ENCODE measurements at regions not wholly inside any gene's neighbourhood (a gene's known extent, or its start where the extent isn't known, plus 50 kb on each side); places are given as distances from the start of the nearest gene placed in this dataset.
"Not testable (repeated sequence)": the region's sequence is repeated elsewhere in the genome, so short reads cannot be mapped to it uniquely, and the experiment has no call there.

DNA sequence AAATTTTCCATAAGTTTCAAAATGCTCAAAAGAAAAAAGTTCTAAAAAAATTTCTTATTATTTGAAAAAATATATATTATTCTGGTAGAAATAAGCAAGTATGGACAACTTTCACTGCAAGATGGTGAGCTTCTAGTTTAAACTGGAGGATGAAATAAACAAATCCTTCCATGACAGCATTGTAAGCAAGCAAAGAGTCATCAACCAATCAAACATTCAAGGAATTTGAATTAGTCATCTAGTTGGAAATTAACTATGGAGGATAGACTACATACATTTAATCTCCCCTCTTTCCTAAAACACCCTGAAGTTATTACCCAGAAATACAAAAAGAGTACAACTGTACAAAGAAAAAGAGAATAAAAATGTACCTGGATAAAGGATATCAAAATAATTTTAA lies 51.0 kb upstream of the IRX5 start:
- H3K36me3 Mint-ChIP-seq (ENCODE audit: low read depth): no peaks in the 10 kb centered on the region
- peaks cover 10% of the 10 kb centered on the region for H3K9me3 Mint-ChIP-seq
- no peaks in the 10 kb centered on the region for H3K4me1 Mint-ChIP-seq
- no peak overlapping the region for H3K4me3 Mint-ChIP-seq
- TF ChIP-seq, protein P1, sequence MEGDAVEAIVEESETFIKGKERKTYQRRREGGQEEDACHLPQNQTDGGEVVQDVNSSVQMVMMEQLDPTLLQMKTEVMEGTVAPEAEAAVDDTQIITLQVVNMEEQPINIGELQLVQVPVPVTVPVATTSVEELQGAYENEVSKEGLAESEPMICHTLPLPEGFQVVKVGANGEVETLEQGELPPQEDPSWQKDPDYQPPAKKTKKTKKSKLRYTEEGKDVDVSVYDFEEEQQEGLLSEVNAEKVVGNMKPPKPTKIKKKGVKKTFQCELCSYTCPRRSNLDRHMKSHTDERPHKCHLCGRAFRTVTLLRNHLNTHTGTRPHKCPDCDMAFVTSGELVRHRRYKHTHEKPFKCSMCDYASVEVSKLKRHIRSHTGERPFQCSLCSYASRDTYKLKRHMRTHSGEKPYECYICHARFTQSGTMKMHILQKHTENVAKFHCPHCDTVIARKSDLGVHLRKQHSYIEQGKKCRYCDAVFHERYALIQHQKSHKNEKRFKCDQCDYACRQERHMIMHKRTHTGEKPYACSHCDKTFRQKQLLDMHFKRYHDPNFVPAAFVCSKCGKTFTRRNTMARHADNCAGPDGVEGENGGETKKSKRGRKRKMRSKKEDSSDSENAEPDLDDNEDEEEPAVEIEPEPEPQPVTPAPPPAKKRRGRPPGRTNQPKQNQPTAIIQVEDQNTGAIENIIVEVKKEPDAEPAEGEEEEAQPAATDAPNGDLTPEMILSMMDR (IDR thresholded peaks at IDR 0.05; ENCODE audit: unreplicated experiment in 3 of 3): no peak
- H3K27ac Mint-ChIP-seq: no peak overlapping the region
- no peaks in the 10 kb centered on the region for H3K27me3 Mint-ChIP-seq (ENCODE audit: low read depth)

DNA sequence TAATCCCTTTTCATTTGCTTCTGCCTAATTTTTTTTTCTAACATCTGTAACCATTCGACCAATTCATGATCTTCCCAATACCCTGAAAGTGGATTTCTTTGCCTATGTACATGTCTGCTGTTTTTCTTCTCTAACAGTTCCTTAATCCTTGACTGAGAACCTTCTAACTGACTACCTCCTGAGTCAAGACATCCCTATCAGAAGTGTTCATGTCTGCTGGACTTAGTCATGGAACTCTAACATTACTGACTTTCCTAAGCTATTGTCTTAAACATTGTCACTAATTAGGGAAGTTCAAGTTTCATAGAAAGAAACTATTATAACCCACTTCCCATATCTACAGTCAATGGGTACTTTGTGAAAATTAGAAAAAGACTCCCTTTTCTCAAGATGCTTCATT lies 52.4 kb upstream of the IRX5 start:
- no peak overlapping the region for H3K4me3 Mint-ChIP-seq
- no peak overlapping the region for H3K27ac Mint-ChIP-seq
- no peaks in the 10 kb centered on the region for H3K4me1 Mint-ChIP-seq
- no peaks in the 10 kb centered on the region for H3K27me3 Mint-ChIP-seq (ENCODE audit: low read depth)
- TF ChIP-seq, protein P1 (IDR thresholded peaks at IDR 0.05; ENCODE audit: unreplicated experiment in 3 of 3): no peak
- no peaks in the 10 kb centered on the region for H3K36me3 Mint-ChIP-seq (ENCODE audit: low read depth)
- peaks cover 6% of the 10 kb centered on the region for H3K9me3 Mint-ChIP-seq

DNA sequence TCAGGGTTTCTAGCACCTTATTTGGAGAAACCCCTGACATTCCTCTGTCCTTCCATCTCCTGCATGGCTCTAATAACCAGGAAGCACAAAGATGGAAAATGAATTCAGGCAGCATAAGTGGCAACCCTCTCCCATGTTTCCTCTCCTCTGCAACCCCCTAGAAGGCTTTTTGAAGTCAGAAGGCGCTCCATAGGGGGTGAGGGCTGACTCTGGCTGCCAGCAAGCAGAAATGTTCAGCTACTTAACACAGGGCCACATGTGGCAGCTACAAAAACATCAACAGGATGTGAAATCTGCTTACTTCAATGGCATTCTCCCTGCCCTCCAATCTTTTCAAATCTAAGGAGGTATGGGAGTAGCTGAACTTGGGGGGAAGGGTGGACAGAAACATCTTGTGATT lies 55.2 kb upstream of the IRX5 start:
- H3K36me3 Mint-ChIP-seq (ENCODE audit: low read depth): no peaks in the 10 kb centered on the region
- H3K27ac Mint-ChIP-seq: no peak overlapping the region
- no peaks in the 10 kb centered on the region for H3K4me1 Mint-ChIP-seq
- no peak overlapping the region for H3K4me3 Mint-ChIP-seq
- H3K9me3 Mint-ChIP-seq: peaks cover 3% of the 10 kb centered on the region
- TF ChIP-seq, protein P1 (IDR thresholded peaks at IDR 0.05; ENCODE audit: unreplicated experiment in 3 of 3): no peak
- H3K27me3 Mint-ChIP-seq (ENCODE audit: low read depth): no peaks in the 10 kb centered on the region

DNA sequence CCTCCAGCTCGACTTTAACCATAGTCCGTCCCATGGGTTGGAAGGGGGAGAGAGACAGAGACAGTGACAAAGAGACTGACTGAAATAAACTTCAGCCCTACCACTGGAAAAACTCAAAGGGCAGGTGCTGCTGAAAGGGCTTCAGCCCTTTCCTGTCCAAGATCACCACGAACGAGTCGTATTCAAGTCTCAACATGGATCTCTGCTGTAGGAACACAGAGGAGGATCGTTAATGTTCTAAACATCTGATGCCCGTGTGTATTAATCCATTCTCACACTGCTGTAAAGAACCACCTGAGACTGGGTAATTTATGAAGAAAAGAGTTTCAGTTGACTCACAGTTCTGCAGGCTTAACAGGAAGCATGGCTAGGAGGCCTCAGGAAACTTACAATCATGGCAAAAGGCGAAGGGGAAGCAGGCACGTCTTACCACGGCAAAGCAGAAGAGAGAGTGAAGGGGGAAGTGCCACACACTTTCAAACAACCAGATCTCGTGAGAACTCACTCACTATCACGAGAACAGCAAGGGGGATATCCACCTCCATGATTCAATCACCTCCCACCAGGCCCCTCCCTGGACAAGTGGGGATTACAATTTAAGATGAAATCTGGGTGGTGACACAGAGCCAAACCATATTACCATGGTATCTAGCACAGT lies 56.8 kb upstream of the IRX5 start:
- H3K27me3 Mint-ChIP-seq (ENCODE audit: low read depth); H3K9me3 Mint-ChIP-seq; H3K4me1 Mint-ChIP-seq; H3K27ac Mint-ChIP-seq; H3K4me3 Mint-ChIP-seq; H3K36me3 Mint-ChIP-seq (ENCODE audit: low read depth): not testable (repeated sequence)

DNA sequence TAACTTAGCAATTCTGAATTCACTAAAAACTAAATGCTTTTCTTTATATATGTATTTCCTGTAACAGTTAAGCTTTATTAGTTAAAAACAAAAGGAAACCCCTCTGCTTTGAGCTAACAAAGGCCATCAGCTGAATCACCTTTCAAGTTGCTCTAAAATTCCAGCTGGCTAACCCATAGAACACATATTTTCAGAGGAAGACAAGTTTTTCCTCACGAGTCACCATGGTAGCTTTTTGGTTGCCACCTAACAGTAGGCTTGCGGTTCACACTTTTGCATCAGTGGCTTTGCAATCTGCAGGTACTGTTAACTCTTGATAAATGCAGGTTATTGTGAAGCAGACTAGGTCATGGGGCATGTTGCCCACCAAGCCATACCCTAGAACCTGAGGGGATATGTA lies 57.6 kb upstream of the IRX5 start:
- Mint-ChIP-seq H3K36me3 (ENCODE audit: low read depth) (no peaks in the 10 kb centered on the region), H3K4me1 (no peaks in the 10 kb centered on the region), H3K9me3 (peaks cover 4% of the 10 kb centered on the region), H3K4me3 (no peak overlapping the region), H3K27me3 (ENCODE audit: low read depth) (no peaks in the 10 kb centered on the region), H3K27ac (no peak overlapping the region)
- TF ChIP-seq, protein P1 (IDR thresholded peaks at IDR 0.05; ENCODE audit: unreplicated experiment in 3 of 3): no peak

DNA sequence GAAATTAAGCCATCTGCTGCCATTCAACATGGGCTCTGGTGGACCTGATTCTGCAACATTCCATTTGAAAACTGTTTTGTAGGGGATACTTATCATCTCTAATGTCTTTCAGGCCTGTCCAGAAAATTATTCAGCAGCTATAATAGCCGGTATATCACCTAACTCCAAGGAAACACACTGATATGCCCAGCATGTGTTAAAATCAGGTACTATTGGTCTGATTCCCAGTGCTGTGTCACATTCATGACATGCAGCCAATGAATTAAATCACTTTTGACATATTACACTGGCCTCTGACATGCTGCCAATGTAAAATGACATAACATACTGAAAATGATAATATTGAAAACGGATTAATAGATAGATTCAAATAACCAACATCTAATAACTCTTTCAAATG lies 60.5 kb upstream of the IRX5 start:
- H3K27me3 Mint-ChIP-seq (ENCODE audit: low read depth): no peaks in the 10 kb centered on the region

More for the DNA sequence above, 60.5 kb upstream of the IRX5 start:
- TF ChIP-seq, protein P1 (IDR thresholded peaks at IDR 0.05; ENCODE audit: unreplicated experiment in 3 of 3): no peak
- H3K4me3 Mint-ChIP-seq: no peak overlapping the region
- no peak overlapping the region for H3K27ac Mint-ChIP-seq
- peaks cover 4% of the 10 kb centered on the region for H3K9me3 Mint-ChIP-seq
- no peaks in the 10 kb centered on the region for H3K36me3 Mint-ChIP-seq (ENCODE audit: low read depth)
- no peaks in the 10 kb centered on the region for H3K4me1 Mint-ChIP-seq
